HG02938 (cell line): ENCODE measurements at regions not wholly inside any gene's neighbourhood (a gene's known extent, or its start where the extent isn't known, plus 50 kb on each side); places are given as distances from the start of the nearest gene placed in this dataset.

Experiments used
- ATAC-seq: cut with Tn5 transposase; IDR thresholded peaks from one replicate; pipeline ENCODE4 v1.9.1; 2021; ENCODE audit warnings: mild to moderate bottlenecking, moderate library complexity; ENCODE audit not compliant: unreplicated experiment

DNA sequence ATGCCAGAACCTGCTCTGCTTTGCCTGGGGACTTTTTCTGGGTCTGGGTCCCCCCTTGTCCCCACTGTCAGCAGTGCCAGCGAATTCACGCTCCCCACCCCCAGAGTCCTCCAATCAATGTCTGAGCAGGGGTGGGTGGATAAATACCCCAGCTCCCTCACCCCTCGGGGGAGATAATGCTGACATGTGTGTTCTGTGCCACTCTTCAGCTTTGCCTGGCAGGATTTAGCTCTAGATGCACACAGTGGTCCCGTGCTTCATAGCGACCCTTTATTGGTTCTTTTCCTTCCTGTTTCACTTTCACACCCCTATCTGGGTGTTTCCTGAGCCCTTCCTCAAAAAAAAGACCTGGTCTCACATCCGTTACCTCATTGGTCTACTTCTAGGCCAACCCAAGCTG is 277.0 kb downstream of the NPIPA8 start:
- no peak for ATAC-seq

DNA sequence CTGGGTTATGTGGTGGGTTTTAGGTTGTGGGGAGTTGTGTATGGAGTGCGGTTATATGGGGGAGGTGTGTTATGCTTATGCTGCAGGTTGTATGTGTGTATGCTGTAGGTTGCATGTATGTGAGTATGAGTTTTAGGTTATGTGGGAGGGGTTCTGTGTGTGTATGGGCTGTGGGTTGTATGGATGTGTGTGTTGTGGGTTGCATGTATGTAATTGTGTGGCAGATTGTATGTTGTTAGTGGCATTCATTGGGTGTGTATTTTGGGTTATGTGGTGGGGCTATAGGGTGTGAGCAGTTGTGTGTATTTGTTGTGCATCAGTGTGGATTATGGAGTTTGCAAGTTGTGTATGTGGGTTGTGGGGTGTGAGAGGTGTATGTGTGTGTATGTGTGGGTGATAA is 277.4 kb downstream of the NPIPA8 start:
- ATAC-seq, result no peak

DNA sequence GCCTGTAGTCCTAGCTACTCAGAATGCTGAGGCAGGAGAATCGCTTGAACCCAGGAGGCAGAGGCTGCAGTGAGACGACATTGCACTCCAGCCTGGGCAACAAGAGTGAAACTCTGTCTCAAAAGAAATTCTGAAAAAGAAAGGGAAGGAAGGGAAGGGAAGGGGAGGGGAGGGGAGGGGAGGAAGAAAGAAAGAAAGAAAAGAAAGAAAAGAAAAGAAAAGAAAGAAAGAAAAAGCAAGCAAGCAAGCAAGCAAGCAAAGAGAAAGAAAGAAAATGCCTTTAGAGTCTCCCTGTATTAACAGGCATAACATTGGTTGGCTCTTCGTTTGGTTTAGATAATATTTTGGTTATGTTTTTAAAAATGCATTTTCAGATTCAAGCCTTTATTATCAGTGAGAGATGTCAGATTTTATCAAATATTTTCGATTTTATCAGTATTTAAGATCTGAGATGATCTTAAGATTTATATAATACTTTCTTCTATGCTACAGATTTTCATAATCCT is 281.1 kb downstream of the NPIPA8 start:
- no peak for ATAC-seq

DNA sequence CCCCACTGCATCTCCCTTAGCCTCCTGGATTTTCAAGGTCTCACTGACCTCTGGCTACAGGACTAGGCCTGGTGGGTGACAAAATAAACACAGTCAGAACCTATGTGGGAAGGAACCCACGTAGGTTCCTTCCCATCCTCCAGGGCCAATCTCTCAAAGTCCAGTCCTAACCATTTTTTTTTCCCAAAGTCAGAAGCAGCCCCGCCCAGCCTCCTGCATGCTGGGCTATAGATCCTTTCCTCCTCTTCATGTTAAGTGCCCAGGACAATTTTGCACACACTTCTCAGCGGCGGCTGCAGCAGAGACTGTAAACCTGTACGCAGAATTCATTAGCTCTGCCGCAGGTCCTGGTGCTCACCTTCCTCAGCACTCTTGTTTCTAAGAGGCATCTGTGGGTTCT is 285.8 kb downstream of the NPIPA8 start:
- no peak for ATAC-seq

DNA sequence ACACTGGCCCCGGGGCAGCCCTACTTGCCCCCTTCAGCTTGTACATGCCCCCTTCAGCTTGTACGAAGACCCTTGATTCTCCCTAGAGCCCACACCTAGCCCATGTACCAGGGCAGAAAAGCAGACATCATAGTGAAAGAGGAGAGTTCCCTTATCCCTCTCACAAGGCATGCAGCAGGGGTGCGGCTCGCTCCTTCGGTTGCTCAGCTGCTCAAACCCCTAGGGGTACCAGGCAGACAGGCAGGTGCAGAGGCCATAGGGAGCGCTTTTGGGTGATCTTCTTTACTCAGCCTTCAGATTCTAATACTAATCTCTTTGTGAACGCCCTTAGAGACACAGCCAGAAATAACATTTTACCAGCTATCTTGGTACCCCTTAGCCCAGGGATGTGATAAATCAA is 286.3 kb downstream of the NPIPA8 start:
- no peak for ATAC-seq

DNA sequence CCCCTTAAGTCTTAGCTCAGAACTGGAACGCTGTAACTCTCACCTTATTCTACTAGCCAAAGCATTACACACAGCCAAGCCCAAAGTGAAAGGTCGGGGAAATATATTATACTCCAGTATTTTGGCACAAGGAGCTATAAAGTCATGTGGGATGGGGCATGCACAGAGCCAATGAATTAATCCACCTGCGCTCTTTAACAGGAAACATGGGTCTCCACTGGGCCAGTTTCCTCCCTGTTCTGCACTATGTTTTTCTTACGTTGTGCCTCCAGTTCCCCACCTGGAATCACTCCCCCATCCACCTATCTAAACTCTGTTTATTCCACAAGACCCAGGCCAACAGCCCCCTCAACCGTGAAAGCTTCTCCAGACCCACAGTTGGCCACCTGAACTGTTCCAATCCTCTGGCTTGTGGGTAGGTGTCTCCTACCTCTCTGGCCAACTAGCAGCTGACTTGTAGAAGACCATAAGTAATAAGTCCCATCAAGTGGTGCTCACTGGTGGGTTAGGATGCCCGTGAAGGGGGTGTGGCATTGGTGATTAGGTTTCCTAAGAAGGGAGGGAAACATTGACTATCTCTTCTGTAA is 286.9 kb downstream of the NPIPA8 start:
- no peak for ATAC-seq

DNA sequence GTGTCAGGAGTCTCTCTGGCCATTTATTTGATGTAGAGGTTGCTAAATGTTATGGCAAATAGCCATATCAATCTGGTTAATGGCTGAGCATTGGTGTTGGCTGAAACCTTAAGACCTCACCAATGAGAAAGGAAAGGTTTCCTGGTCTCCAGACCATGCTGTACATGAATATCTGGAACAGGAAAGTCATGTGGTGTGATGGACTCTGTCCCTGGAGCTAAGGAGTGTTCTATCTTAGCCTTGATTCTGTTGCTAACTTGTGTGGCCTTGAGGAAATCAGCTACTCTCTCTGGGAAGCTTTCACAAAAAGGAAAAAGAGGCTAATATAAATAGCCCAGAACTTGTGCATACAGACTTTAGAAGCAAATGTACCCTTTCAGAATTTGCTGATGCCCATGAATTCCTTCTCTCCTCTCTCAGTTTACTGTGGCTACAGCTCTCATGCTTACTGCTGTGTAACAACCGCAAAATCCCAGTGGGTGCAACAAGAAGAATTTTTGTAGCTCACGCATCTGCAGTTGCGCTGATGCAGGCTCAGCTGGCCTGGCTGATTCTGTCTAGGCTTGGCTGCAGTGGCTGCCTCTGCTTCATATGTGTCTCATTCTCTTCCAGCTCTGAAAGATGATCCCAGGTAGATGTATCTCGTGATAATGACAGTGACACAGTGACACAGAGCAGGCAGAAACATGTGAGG is 287.5 kb downstream of the NPIPA8 start:
- no peak for ATAC-seq

DNA sequence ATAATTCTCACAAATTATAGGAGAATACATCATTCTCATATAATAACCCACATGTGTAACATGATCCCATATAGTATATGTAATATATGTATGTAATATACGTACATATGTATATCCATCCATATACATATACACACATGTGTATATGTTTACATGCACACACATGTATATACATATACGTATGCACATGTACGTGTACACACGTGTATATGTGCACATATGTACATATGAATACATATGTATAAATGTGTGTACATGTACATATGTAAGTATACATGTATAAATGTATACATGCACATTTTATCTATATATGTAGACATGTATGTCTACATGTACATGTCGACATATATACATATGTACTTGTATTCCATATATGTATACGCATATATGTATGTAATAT is 288.8 kb downstream of the NPIPA8 start:
- no peak for ATAC-seq

DNA sequence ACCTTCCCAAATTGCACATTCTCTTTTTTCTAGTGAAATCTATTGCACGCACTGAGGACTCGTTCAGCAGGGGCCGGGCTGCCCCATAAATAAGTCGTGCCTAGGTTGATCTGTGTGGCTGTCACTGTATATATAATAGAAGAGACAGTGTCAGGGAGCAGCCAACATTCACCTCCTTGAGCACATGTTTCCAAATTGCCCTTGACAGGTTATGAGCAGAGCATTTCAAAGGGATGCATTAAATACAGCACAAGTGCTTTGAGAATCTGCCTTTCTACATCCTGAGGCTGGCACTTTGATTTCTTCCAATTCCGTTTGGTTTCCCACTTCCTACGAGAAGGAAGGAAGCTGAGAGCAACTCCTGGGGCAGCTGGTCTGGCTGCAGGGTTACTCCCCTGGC is 291.2 kb downstream of the NPIPA8 start:
- no peak for ATAC-seq

DNA sequence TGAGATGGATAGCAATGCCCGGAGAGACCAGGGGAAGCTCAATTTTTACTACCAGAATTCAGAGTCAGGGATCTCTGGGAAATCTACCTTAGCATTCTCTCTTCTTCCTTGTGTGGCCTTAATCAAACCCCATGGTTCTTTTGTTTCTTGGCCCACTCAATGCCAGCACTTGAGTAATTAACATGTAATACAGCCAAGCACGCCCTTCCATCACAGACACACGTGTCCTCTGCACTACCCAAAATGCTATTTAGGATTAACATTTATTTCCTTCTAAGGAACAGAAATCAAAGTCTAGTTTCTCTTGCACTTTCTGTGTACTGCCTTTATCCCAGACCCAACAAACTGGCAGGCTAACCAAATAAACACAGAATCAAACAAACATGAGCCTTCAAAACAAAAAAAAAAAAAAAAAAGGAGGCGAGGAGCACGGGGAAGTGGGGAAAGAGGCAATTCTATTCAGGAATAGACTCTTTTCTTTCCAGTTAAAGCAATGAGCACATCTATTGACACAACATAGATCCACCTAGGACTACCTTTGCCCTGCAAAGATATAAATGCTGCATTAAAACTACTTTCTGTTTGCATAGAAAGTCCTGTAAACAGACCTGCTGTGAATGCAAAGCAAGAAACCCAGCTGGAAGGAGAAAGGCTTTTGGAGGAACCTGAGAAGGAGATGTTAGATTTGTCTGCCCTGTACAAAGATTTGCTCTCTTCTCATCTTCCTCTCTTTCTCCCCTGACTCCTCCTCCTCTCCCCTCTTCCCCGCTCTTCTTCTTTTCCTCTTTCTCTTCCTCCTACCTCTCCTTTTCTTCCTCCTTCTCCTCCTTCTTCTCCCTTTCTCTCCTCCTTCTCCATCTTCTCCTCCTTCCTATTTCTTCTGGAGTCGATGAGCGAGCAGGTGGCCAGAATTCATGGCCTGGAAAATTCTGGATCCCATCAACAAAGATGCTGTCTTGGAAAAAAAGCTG is 294.4 kb downstream of the NPIPA8 start:
- ATAC-seq, result no peak

DNA sequence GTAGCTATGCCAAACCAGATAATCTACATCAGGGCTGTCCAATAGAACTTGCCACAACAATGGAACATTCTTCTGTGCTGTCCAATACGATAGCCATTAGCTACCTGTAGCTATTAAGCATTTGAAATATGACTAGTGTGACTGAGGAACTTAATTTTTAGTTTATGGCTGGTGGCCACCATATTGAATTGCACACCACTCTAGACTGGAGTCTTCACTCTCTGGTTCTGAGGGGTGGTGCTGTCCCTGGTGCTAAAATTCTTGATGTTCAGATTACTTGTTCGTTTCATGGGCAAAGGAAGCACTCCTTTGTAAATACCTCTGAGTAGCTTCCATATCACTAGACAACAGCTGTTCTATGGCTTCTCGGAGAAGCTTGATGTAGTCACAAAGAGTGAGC is 296.6 kb downstream of the NPIPA8 start:
- ATAC-seq, result no peak

DNA sequence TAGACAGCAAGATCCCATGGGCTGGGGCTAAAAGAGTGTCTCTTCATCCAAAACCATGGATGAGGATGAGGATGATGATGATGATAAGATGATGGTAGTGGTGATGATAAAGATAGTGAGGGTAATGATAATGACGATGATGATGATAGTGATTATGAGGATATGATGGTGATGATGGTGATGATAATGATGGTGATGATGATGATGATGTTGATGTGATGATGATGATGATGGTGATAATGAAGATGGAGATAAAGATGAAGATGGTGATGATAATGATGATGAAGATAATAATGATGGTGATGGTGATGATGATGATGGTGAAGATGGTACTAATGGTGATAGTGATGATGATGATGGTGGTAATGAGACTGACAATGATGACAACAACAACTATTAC is 299.5 kb downstream of the NPIPA8 start:
- no peak for ATAC-seq

DNA sequence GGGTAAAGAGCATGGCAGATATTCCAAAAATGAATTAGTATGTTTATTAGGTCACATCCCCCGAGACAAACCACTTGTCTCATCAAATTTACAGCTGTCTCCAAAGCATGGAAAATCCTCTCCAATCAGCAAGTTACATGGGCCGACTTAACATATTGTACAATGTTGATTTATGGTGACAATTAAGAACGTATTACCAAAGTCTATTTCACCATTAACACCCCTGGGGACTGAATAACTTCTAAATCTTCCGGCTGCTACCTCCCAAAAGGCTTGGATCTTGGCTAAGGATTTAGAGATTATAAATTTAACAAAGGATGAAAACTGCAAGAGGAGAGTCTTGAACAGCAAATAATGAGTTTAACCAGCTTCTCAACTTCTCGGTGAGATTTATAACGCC is 311.9 kb downstream of the NPIPA8 start:
- no peak for ATAC-seq

DNA sequence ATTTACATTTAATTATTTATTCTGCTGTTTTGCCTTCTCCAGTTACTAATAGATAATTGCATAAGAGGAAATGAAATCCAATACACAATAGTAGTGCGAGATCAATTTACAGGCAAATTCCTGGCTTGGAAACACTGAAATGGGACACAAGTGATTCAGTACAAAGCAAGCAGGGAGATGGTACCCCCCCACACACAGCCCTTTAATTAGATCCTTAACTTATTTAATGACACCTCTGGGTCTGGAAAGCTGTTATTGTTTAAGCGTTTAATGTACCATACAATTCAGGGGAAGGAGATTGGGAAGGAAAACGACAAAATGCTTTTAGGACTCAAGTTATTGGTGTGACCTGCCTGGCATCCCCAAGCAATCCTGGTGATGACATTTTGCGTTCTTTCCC is 318.2 kb downstream of the NPIPA8 start:
- ATAC-seq, result no peak

DNA sequence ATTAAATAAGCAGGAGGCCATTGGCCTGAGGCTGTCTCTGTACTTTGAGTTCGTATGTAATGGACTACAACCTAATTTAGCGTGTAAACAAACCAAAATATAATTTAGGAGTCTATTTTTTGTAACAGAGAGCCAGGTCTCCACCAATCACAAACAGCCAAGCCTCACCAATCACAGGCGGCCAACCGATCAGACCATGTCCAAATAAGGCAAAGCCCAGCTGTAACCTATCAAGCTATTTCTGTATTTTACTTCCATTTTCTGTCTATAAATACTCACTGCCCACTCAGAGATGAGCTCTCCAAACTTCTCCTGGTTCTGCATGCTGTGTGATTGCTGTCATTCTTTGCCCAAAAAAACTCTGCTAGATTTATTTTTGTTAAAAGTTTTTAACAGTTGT is 322.7 kb downstream of the NPIPA8 start:
- no peak for ATAC-seq

DNA sequence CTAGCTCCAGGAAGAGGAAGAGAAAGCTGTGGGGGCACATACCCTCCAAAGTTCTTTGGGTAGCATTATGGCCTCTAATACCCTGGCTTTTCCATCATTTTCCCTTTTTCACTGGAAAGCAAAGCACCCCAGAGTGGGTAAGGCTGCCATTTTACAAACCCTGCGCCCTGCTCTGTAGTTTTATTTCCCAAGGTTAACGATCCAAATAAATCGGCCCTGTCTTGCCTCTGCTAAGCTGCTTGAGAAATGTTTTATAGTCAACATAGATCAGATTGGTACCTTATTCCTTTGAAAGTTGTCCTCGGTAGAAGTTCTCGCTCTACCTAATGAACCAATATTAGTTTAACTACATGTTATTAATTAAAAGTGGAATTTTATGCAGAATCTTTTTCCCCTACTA is 328.2 kb downstream of the NPIPA8 start:
- no peak for ATAC-seq

DNA sequence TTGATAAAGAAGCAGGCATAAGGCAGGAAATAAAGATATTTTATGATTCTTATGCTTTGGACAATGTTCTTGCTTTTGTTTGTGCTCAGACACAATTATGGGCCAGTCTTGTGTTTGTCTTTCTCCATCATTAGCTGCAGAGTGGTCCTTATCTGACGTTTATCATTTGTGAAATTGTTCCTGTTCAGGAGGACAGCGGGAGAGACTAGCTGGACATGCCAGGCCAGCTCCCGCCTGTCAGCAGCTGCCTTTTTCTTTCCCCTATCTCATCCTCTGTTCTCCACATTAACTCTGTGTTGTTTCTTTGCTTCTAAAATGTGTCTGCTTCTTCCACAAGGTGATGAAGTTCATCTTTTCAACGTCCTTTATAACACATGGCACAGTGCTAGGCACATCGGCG is 333.5 kb downstream of the NPIPA8 start:
- no peak for ATAC-seq

DNA sequence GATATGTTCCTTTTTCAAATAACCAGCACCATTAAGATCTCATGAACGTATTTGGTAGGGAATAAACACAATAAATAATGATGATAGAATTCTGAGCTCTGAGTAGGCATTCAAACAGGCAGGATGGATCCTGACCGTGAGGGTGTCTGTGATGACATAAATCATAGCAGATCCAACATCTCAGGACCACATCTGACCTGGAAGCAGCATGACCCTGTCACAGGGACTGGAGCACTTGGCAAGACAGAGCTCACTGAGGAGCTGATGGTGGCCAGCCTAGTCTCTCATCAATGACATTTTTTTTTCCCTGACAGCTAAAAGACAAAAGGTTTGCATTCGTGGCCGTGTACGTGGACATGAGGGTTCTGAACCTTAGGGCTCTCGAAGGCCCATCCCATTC is 337.5 kb downstream of the NPIPA8 start:
- no peak for ATAC-seq

DNA sequence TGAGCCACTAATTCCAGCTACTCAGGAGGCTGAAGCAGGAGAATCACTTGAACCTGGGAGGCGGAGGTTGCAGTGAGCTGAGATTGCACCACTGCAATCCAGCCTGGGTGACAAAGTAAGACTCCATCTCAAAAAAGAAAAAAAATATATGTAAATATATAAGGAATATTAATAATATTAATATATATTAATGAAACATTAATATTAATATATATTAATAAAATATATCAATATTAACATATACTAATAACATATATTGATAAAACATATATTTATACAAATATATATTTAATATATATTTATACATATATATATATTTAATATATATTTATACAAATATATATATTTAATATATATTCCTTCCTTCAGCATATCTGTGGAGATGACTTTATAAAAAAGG is 338.0 kb downstream of the NPIPA8 start:
- no peak for ATAC-seq

DNA sequence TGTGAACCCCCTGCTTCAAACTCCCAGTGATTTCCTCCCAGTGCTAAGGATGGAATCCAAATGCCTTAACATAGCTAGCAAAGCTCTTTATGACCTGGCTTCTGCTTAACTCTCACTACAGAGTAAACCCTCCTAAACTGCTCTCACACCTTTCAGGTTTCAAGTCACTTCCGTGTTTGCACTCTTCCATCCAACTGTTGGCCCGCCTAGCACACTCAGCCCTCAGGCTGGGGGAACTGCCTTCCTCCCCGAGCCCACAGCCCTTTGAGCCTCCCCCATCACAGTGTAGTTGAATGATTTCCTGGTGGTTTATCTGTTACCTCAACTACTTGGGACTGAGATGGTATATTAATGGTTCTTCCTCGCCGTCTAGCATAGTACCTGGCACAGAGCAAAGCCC is 342.5 kb downstream of the NPIPA8 start:
- no peak for ATAC-seq

DNA sequence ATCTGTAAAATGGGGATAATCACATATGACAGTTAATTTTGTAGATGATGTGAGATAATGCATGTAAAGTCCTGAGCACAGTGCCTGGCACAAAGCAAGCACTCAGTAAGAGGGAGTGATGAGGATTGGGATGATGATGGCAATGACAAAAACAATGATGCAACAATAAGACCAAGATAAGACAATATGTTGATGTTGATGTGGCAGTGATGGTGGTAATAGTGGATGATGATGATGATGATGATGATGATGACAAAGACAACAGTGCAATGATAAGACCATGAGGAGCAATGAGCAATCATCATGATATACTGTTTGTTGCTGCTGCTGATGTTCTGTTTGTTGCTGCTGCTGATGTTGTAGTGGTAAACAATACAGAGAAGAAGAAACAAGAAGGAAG is 344.1 kb downstream of the NPIPA8 start:
- no peak for ATAC-seq

DNA sequence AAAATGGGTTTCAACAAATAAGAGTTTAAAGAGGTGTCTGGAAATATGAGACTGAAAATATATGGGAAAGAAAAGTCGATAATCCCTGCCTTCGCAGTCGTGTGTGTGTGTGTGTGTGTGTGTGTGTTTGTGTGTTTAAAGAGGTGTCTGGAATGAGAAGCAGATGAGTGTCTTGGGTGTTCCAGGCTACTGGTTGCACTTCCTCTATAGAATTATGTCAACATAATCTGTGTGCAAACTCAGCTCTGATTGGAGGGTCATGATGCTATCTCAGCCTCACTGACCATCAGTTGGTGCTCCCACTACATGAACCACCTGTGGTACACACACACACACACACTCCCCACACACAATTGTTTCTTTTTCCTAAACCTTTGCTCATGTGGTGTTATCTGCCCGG is 347.3 kb downstream of the NPIPA8 start:
- no peak for ATAC-seq
